Chondrocyte (in vitro differentiated cells): ENCODE measurements at regions not wholly inside any gene's neighbourhood (a gene's known extent, or its start where the extent isn't known, plus 50 kb on each side); places are given as distances from the start of the nearest gene placed in this dataset.

Source experiments
- DNase-seq: peaks from one replicate; pipeline ENCODE4 v3.0.0; 2021; ENCODE audit warnings: mixed read lengths, low spot score
- H3K27ac Mint-ChIP-seq: one replicate; pipeline ENCODE4 v1.8.0; 2021; ENCODE audit warnings: mild to moderate bottlenecking, moderate library complexity, mixed read lengths; ENCODE audit not compliant: unreplicated experiment
- H3K27me3 Mint-ChIP-seq: 2 replicates; pipeline ENCODE4 v1.8.0; 2021; ENCODE audit warnings: low read depth, mixed read lengths
- H3K36me3 Mint-ChIP-seq: 2 replicates; pipeline ENCODE4 v1.8.0; 2021; ENCODE audit warnings: low read depth, mixed read lengths
- H3K4me1 Mint-ChIP-seq: 2 replicates; pipeline ENCODE4 v1.8.0; 2021; ENCODE audit warnings: low read depth, mild to moderate bottlenecking, mixed read lengths
- H3K4me3 Mint-ChIP-seq: one replicate; pipeline ENCODE4 v1.8.0; 2021; ENCODE audit warnings: mild to moderate bottlenecking, moderate library complexity, mixed read lengths; ENCODE audit not compliant: unreplicated experiment
- H3K9me3 Mint-ChIP-seq: 2 replicates; pipeline ENCODE4 v1.8.0; 2021; ENCODE audit warnings: low read depth, mixed read lengths
- CTCF ChIP-seq: fragments of 200-600 bp; sonication (generic); IDR thresholded peaks from 2 replicates; pipeline ENCODE4 v1.5.0; 2021; ENCODE audit warnings: antibody characterized with exemption, mild to moderate bottlenecking, moderate library complexity

DNA sequence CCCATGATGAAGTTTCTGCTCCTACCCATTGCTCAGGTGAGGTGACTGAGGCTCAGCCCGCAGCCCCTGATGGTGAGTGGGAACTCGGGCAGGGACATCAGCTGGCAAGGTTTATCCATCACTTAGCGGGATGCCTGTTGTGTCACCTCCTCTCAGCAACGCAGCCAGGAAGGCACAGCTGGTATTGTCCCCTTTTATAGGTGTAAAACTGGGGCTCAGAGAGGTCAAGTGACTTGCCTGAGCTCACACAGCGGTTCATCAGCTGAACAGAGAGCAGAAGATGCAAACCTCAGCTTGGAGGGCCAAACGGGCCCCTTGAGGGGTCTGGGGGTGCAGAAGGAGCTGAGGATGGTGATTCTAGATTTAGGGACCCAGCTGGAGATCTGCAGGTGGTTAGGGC is 143.6 kb downstream of the PHETA1 start:
- Mint-ChIP-seq H3K4me3 (no peak overlapping the region), H3K27ac (no peak overlapping the region), H3K36me3 (no peaks in the 10 kb centered on the region), H3K27me3 (peaks cover 18% of the 10 kb centered on the region), H3K9me3 (no peaks in the 10 kb centered on the region), H3K4me1 (no peaks in the 10 kb centered on the region)
- DNase-seq = no peak
- TF ChIP-seq CTCF = no peak

DNA sequence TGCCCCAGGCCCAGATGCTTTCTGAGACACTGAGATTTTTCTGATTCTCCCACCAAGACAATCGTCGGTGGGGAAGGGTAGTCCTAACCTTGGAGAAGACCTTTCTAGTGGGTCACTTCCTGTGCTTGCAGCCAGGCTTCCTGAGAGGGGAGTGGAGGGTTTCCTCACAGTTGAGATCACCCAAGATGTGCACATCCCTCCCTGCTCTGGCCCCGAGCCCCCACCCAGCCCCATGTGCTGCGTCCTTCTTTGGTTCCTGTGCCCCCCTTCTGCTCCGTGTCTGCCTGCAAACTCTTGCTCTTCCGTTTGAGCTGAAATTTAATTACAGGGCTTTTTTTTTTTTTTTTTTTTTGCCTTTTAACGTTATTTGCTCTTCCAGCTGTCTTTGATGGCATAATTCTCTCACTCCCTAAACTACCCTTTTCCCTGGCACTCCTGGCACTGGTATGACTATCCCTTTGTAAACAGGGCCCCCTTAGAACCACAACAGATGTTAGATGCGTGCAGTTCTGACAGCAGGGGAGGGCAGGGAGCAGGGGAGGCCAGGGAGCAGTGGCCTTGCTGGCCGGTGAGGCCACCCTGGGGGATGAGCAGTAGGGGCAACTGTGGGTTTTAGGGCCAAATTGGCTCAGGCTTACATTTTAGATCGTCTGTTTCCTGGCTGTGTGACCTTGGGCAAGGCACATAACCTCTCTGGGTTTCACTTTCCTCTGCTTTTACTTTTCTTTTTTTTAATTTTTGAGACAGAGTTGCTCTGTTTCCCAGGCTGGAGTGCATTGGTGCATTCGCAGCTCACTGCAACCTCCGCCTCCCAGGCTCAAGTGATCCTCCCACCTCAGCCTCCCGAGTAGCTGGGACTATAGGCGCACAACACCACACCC is 144.5 kb downstream of the PHETA1 start:
- Mint-ChIP-seq H3K9me3 (no peaks in the 10 kb centered on the region), H3K36me3 (no peaks in the 10 kb centered on the region), H3K4me1 (no peaks in the 10 kb centered on the region), H3K27me3 (peaks cover 16% of the 10 kb centered on the region), H3K27ac (no peak overlapping the region), H3K4me3 (no peak overlapping the region)
- no peak for TF ChIP-seq CTCF
- DNase-seq = no peak

DNA sequence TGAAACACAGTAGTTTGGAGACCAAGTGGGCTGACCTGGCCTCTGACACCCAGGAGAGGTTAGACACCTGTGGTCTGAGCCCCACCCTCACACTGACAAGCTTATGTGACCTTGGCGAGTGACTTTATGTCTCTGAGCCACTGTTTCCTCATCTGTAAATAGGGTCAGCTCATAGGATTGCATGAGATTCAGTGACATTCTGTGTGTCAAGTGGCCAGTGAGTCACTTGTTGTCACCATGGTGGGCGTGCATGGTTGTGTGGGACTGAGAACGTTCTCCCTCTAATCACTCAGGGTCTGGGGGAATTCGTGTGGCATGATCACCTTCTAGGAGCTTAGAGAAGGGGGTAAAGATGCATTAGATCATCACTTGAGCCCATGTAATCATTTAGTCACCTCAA is 146.4 kb downstream of the PHETA1 start:
- H3K9me3 Mint-ChIP-seq = no peaks in the 10 kb centered on the region
- H3K27me3 Mint-ChIP-seq = peaks cover 21% of the 10 kb centered on the region
- no peaks in the 10 kb centered on the region for H3K4me1 Mint-ChIP-seq

GRCh38 chr12:111222027-111222414 is 146.9 kb downstream of the PHETA1 start:
- Mint-ChIP-seq H3K4me1 (no peaks in the 10 kb centered on the region), H3K36me3 (no peaks in the 10 kb centered on the region), H3K27ac (no peak overlapping the region), H3K4me3 (no peak overlapping the region), H3K27me3 (peaks cover 21% of the 10 kb centered on the region), H3K9me3 (no peaks in the 10 kb centered on the region)
- TF ChIP-seq CTCF = no peak
- DNase-seq = no peak

More for the DNA sequence above, 146.4 kb downstream of the PHETA1 start:
- no peak for DNase-seq
- H3K27ac Mint-ChIP-seq = no peak overlapping the region
- no peak for TF ChIP-seq CTCF
- no peaks in the 10 kb centered on the region for H3K36me3 Mint-ChIP-seq
- no peak overlapping the region for H3K4me3 Mint-ChIP-seq

DNA sequence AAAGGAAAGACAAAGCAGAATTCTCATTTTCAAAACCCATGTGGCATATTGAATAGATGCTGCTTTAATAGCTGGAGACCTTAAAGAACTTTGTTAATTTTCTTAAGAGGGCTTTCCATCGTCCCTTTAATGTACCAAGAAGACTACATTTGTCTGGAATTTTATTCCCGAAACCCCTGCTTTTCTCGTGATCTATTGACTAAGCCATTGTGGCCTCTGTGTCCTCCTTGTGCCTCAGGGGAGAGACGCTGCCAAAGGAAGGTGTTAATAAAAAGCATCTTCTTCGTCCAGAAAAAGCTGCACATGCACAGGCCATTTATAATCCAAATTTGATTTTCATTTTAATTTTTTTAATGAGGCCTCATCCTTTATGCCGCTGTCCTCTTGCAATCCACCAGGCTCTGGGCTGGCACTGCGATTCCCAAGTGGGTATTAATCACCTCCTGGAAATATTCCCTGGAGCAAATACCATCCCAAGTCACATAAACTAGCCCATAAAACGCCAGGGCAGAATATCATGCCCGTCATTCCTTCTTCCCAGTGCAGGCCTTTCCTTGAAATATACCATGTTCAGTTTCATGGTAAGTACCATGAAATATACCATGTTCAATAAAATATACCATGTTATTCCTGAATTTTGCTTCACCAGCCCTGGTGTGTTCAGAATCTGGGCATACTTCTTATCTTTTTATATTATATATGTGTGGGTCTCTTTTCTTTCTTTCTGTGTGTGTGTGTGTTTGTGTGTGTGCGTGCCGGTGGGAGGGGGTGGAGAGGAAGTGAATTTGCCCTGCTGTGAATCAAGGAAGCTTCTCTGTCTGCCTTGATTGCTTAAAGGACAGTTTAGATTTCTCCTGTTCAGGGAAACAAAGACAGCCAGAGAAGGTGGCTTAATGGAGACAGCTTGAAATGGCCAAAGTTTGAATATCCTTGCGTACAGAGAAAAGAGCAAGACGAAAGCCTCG is 147.6 kb downstream of the PHETA1 start:
- no peak for TF ChIP-seq CTCF
- no peaks in the 10 kb centered on the region for H3K9me3 Mint-ChIP-seq
- no peaks in the 10 kb centered on the region for H3K36me3 Mint-ChIP-seq
- no peaks in the 10 kb centered on the region for H3K4me1 Mint-ChIP-seq
- peaks cover 23% of the 10 kb centered on the region for H3K27me3 Mint-ChIP-seq
- no peak for DNase-seq
- H3K27ac Mint-ChIP-seq = no peak overlapping the region
- no peak overlapping the region for H3K4me3 Mint-ChIP-seq
